ENCODE measurements at regions not wholly inside any gene's neighbourhood (a gene's known extent, or its start where the extent isn't known, plus 50 kb on each side); places are given as distances from the start of the nearest gene placed in this dataset.
A peak's percentile ranks its signal among the peaks of the same experiment; 100 is the strongest.

DNA sequence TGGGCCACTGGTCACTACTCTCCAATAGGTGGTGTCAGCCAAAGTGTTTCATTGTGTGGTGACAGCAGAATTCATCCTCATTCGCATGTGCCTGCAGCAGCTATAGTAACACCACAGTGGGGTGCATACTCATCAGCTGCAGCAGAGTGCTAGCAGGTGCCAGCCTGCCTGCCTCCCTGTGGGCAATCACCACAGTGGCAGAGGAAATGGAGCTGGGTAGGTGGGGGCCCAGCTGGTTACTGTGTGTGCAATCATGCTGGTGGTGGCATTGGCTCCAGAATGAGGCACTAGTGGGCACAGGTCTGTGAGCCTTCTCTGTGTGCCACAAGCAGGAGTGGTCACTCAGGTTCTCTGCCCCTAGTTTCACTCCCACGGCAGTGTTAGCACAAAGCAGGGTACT lies 579.2 kb downstream of the PTPRC start:
- Histone ChIP-seq H4K91ac (ENCODE audit: low read length) (no peak overlapping the region), H3K4ac (ENCODE audit: low read depth in 1 of 2, low read length in 2 of 2) (no peak overlapping the region)
- WGBS = 98% methylated on average over 2 of the region's 2 CpGs

DNA sequence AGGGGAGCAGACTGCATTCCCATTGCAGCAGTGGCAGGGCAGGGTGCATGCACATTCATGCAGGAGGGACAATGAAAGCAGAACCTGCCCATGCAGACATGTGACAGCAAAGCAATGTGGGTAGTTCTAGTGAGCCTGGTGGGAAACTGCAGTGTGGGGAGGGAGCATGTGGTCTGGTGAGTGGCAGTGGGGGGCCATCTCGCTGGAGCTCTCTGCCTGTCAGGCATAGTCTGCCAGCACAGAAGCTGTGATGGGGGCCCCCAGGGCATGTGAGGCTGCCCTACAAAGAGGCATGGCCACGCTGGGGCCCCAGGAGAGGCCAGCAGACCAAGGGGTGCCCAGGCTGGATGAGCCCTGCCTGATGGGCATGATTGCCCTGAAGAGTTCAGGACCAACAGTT lies 579.7 kb downstream of the PTPRC start:
- Histone ChIP-seq H4K8ac (ENCODE audit: low read length) (no peak overlapping the region), H2AFZ (ENCODE audit: low read depth, low read length) (no peak overlapping the region), H3K36me3 (ENCODE audit: control insufficient read depth in 1 of 2, insufficient read depth in 2 of 2, low read depth in 1 of 2, low read length in 2 of 2) (no peaks in the 10 kb centered on the region), H3K4me1 (ENCODE audit: control insufficient read depth, insufficient read depth, low read depth, low read length) (peaks cover 2% of the 10 kb centered on the region), H3K23ac (ENCODE audit: low read length in 2 of 2) (no peak overlapping the region), H2BK5ac (ENCODE audit: low read depth, low read length, poor library complexity, severe bottlenecking) (no peak overlapping the region), H2AK5ac (ENCODE audit: low read length, severe bottlenecking) (no peak overlapping the region), H3K14ac (ENCODE audit: low read length in 2 of 2) (peak overlapping the region in 1 of 2 experiments; percentile 22), H2BK120ac (ENCODE audit: low read depth, low read length) (no peak overlapping the region), H3K9ac (ENCODE audit: low read length) (no peak overlapping the region), H3K4me3 (ENCODE audit: insufficient read depth in 1 of 2, low read depth in 1 of 2, low read length in 2 of 2) (no peak overlapping the region), H3K4ac (ENCODE audit: low read depth in 1 of 2, low read length in 2 of 2) (no peak overlapping the region), H3K27me3 (ENCODE audit: control insufficient read depth in 1 of 2, insufficient read depth in 1 of 2, low read length in 2 of 2) (no peaks in the 10 kb centered on the region), H4K91ac (ENCODE audit: low read length) (no peak overlapping the region), H3K79me1 (replicated peaks; ENCODE audit: low read length, poor library complexity, severe bottlenecking) (no peaks in the 10 kb centered on the region), H3K27ac (ENCODE audit: low read length, poor library complexity, severe bottlenecking) (no peak overlapping the region), H2BK12ac (ENCODE audit: low read length in 2 of 2) (no peak overlapping the region), H3K18ac (ENCODE audit: low read depth in 1 of 2, low read length in 2 of 2) (no peak overlapping the region), H3K9me3 (ENCODE audit: control insufficient read depth, low read length) (no peaks in the 10 kb centered on the region), H3K4me2 (ENCODE audit: low read length, poor library complexity, severe bottlenecking) (no peak overlapping the region), H2BK15ac (ENCODE audit: low read depth, poor library complexity, severe bottlenecking) (no peak overlapping the region)
- DNase-seq = no peak
- 39% methylated on average over 2 of the region's 2 CpGs for WGBS

More for the DNA sequence above, 579.2 kb downstream of the PTPRC start:
- H3K79me1 ChIP-seq (replicated peaks; ENCODE audit: low read length, poor library complexity, severe bottlenecking) = no peaks in the 10 kb centered on the region
- H3K9me3 ChIP-seq (ENCODE audit: control insufficient read depth, low read length) = no peaks in the 10 kb centered on the region
- H2BK120ac ChIP-seq (ENCODE audit: low read depth, low read length) = no peak overlapping the region
- H3K14ac ChIP-seq (ENCODE audit: low read length in 2 of 2) = no peak overlapping the region
- H3K27me3 ChIP-seq (ENCODE audit: control insufficient read depth in 1 of 2, insufficient read depth in 1 of 2, low read length in 2 of 2) = no peaks in the 10 kb centered on the region
- H3K23ac ChIP-seq (ENCODE audit: low read length in 2 of 2) = no peak overlapping the region
- DNase-seq = no peak
- H3K18ac ChIP-seq (ENCODE audit: low read depth in 1 of 2, low read length in 2 of 2) = peak overlapping the region in 1 of 2 experiments; percentile 28
- H2BK15ac ChIP-seq (ENCODE audit: low read depth, poor library complexity, severe bottlenecking) = no peak overlapping the region
- H2BK5ac ChIP-seq (ENCODE audit: low read depth, low read length, poor library complexity, severe bottlenecking) = no peak overlapping the region
- no peak overlapping the region for H2BK12ac ChIP-seq (ENCODE audit: low read length in 2 of 2)
- H2AK5ac ChIP-seq (ENCODE audit: low read length, severe bottlenecking) = no peak overlapping the region
- no peak overlapping the region for H3K27ac ChIP-seq (ENCODE audit: low read length, poor library complexity, severe bottlenecking)
- H2AFZ ChIP-seq (ENCODE audit: low read depth, low read length) = no peak overlapping the region
- H3K36me3 ChIP-seq (ENCODE audit: control insufficient read depth in 1 of 2, insufficient read depth in 2 of 2, low read depth in 1 of 2, low read length in 2 of 2) = no peaks in the 10 kb centered on the region
- peaks cover 2% of the 10 kb centered on the region for H3K4me1 ChIP-seq (ENCODE audit: control insufficient read depth, insufficient read depth, low read depth, low read length)
- no peak overlapping the region for H3K9ac ChIP-seq (ENCODE audit: low read length)
- H3K4me2 ChIP-seq (ENCODE audit: low read length, poor library complexity, severe bottlenecking) = no peak overlapping the region
- no peak overlapping the region for H3K4me3 ChIP-seq (ENCODE audit: insufficient read depth in 1 of 2, low read depth in 1 of 2, low read length in 2 of 2)
- H4K8ac ChIP-seq (ENCODE audit: low read length) = no peak overlapping the region

DNA sequence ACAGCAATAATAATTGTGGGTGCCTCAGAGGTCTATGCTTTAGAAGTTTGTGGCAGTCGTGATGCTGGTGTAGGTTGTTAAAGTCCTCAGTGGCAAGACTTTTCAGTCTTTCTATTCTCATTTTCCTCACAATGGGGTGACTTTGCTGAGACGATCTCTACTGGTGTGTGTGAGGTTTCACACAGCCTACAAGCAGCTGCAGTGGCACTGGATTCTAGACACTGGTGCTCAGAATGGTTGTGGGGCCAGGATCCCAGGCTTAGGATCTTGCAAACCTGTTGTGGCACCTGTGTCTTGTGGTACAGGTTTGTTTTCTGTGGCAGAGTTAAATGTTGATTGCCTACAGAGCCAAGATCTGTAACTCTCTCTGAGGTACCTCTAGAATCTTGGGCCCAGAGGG lies 581.2 kb downstream of the PTPRC start:
- no peak overlapping the region for H3K18ac ChIP-seq (ENCODE audit: low read depth in 1 of 2, low read length in 2 of 2)
- H3K79me1 ChIP-seq (replicated peaks; ENCODE audit: low read length, poor library complexity, severe bottlenecking) = no peaks in the 10 kb centered on the region
- no peak overlapping the region for H2BK15ac ChIP-seq (ENCODE audit: low read depth, poor library complexity, severe bottlenecking)
- no peak overlapping the region for H2AFZ ChIP-seq (ENCODE audit: low read depth, low read length)
- no peak overlapping the region for H2BK12ac ChIP-seq (ENCODE audit: low read length in 2 of 2)
- no peak overlapping the region for H4K91ac ChIP-seq (ENCODE audit: low read length)
- no peak for DNase-seq
- no peaks in the 10 kb centered on the region for H3K27me3 ChIP-seq (ENCODE audit: control insufficient read depth in 1 of 2, insufficient read depth in 1 of 2, low read length in 2 of 2)
- no peak overlapping the region for H3K4me3 ChIP-seq (ENCODE audit: insufficient read depth in 1 of 2, low read depth in 1 of 2, low read length in 2 of 2)
- H3K27ac ChIP-seq (ENCODE audit: low read length, poor library complexity, severe bottlenecking) = no peak overlapping the region
- no peak overlapping the region for H2BK5ac ChIP-seq (ENCODE audit: low read depth, low read length, poor library complexity, severe bottlenecking)
- no peak overlapping the region for H3K4ac ChIP-seq (ENCODE audit: low read depth in 1 of 2, low read length in 2 of 2)
- no peak overlapping the region for H3K14ac ChIP-seq (ENCODE audit: low read length in 2 of 2)
- H2BK120ac ChIP-seq (ENCODE audit: low read depth, low read length) = no peak overlapping the region
- H4K8ac ChIP-seq (ENCODE audit: low read length) = no peak overlapping the region
- no peak overlapping the region for H2AK5ac ChIP-seq (ENCODE audit: low read length, severe bottlenecking)
- H3K4me2 ChIP-seq (ENCODE audit: low read length, poor library complexity, severe bottlenecking) = no peak overlapping the region
- peaks cover 2% of the 10 kb centered on the region for H3K4me1 ChIP-seq (ENCODE audit: control insufficient read depth, insufficient read depth, low read depth, low read length)
- no peak overlapping the region for H3K9ac ChIP-seq (ENCODE audit: low read length)
- WGBS = 79% methylated on average over 1 of the region's 2 CpGs
- no peaks in the 10 kb centered on the region for H3K9me3 ChIP-seq (ENCODE audit: control insufficient read depth, low read length)
- H3K36me3 ChIP-seq (ENCODE audit: control insufficient read depth in 1 of 2, insufficient read depth in 2 of 2, low read depth in 1 of 2, low read length in 2 of 2) = no peaks in the 10 kb centered on the region
- no peak overlapping the region for H3K23ac ChIP-seq (ENCODE audit: low read length in 2 of 2)

DNA sequence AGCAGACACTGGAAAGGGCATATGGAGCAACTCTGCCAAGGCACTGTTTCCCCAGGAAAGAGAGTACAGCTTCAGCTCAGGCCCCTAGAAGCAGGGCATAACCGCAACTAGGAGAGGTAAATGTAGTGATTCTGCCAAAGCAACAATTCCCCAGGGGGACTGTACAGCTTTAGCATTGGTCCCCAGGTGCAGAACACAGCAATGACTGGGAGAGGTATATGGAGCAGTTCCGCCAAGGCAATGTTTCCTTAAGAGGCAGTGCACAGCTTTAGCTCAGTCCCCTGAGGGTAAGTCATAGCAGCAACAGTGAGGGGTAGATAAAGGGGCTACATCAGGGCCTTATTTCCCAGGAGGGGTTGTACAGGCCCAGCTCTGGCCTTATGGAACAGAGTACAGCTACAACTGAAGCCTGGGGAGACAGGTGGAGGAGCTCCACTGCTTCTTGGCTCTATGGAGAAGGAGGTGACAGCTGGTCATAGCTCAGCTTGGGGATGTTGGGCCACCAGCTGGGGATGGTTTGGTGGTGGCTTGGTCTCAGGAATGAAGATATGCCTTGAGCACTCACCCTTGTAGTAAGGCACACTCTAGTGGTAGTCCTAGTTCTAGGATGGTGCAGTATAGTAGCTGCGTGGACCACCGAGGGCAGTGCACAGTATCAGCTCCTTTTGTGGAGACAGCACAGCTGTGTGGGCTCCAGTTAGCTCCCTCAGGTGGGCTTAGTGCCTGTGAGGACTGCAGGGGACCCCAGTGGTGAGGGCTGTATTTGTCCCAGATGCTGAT lies 582.7 kb downstream of the PTPRC start:
- H3K27ac ChIP-seq (ENCODE audit: low read length, poor library complexity, severe bottlenecking) = no peak overlapping the region
- no peaks in the 10 kb centered on the region for H3K27me3 ChIP-seq (ENCODE audit: control insufficient read depth in 1 of 2, insufficient read depth in 1 of 2, low read length in 2 of 2)
- H3K4ac ChIP-seq (ENCODE audit: low read depth in 1 of 2, low read length in 2 of 2) = peak overlapping the region in 1 of 2 experiments; percentile 9
- no peak overlapping the region for H3K4me3 ChIP-seq (ENCODE audit: insufficient read depth in 1 of 2, low read depth in 1 of 2, low read length in 2 of 2)
- no peak overlapping the region for H3K14ac ChIP-seq (ENCODE audit: low read length in 2 of 2)
- H2BK5ac ChIP-seq (ENCODE audit: low read depth, low read length, poor library complexity, severe bottlenecking) = no peak overlapping the region
- DNase-seq = no peak
- H2BK120ac ChIP-seq (ENCODE audit: low read depth, low read length) = no peak overlapping the region
- H4K91ac ChIP-seq (ENCODE audit: low read length) = no peak overlapping the region
- H4K8ac ChIP-seq (ENCODE audit: low read length) = no peak overlapping the region
- H2BK12ac ChIP-seq (ENCODE audit: low read length in 2 of 2) = no peak overlapping the region
- H2AFZ ChIP-seq (ENCODE audit: low read depth, low read length) = no peak overlapping the region
- no peak overlapping the region for H3K18ac ChIP-seq (ENCODE audit: low read depth in 1 of 2, low read length in 2 of 2)
- no peak overlapping the region for H2AK5ac ChIP-seq (ENCODE audit: low read length, severe bottlenecking)
- H2BK15ac ChIP-seq (ENCODE audit: low read depth, poor library complexity, severe bottlenecking) = no peak overlapping the region
- no peaks in the 10 kb centered on the region for H3K79me1 ChIP-seq (replicated peaks; ENCODE audit: low read length, poor library complexity, severe bottlenecking)
- no peaks in the 10 kb centered on the region for H3K9me3 ChIP-seq (ENCODE audit: control insufficient read depth, low read length)
- H3K9ac ChIP-seq (ENCODE audit: low read length) = no peak overlapping the region
- no peaks in the 10 kb centered on the region for H3K36me3 ChIP-seq (ENCODE audit: control insufficient read depth in 1 of 2, insufficient read depth in 2 of 2, low read depth in 1 of 2, low read length in 2 of 2)
- H3K4me2 ChIP-seq (ENCODE audit: low read length, poor library complexity, severe bottlenecking) = no peak overlapping the region
- 93% methylated on average over 4 of the region's 4 CpGs for WGBS
- no peak overlapping the region for H3K23ac ChIP-seq (ENCODE audit: low read length in 2 of 2)
- H3K4me1 ChIP-seq (ENCODE audit: control insufficient read depth, insufficient read depth, low read depth, low read length) = peaks cover 2% of the 10 kb centered on the region

Measured in mesenchymal stem cell (in vitro differentiated cells and primary cell).